ENCODE measurements at regions not wholly inside any gene's neighbourhood (a gene's known extent, or its start where the extent isn't known, plus 50 kb on each side); places are given as distances from the start of the nearest gene placed in this dataset.

GRCh38 chr3:181133832-181134231, 144.3 kb upstream of the DNAJC19 start:
- no peak for DNase-seq (ENCODE audit: low read depth in 2 of 3, low spot score in 2 of 3)

GRCh38 chr3:181105646-181106045, 116.1 kb upstream of the DNAJC19 start:
- DNase-seq (ENCODE audit: low read depth in 2 of 3, low spot score in 2 of 3) = no peak

GRCh38 chr3:181103605-181104004, 114.1 kb upstream of the DNAJC19 start:
- no peak for DNase-seq (ENCODE audit: low read depth in 2 of 3, low spot score in 2 of 3)

- DNase-seq (ENCODE audit: low read depth in 2 of 3, low spot score in 2 of 3) = no peak
Observed at GRCh38 chr3:181086011-181086410, 96.5 kb upstream of the DNAJC19 start.

- no peak for DNase-seq (ENCODE audit: low read depth in 2 of 3, low spot score in 2 of 3)
Observed at GRCh38 chr3:181081930-181082329, 92.4 kb upstream of the DNAJC19 start.

GRCh38 chr3:181076558-181076957, 87.0 kb upstream of the DNAJC19 start:
- DNase-seq (ENCODE audit: low read depth in 2 of 3, low spot score in 2 of 3) = no peak

GRCh38 chr3:181075098-181075497, 85.6 kb upstream of the DNAJC19 start:
- no peak for DNase-seq (ENCODE audit: low read depth in 2 of 3, low spot score in 2 of 3)

GRCh38 chr3:181066143-181067087, 76.9 kb upstream of the DNAJC19 start:
- no peak for DNase-seq (ENCODE audit: low read depth in 2 of 3, low spot score in 2 of 3)

- DNase-seq (ENCODE audit: low read depth in 2 of 3, low spot score in 2 of 3) = no peak
Observed at GRCh38 chr3:181056136-181056732, 66.7 kb upstream of the DNAJC19 start.

GRCh38 chr3:181054538-181054937, 65.0 kb upstream of the DNAJC19 start:
- DNase-seq (ENCODE audit: low read depth in 2 of 3, low spot score in 2 of 3) = no peak

GRCh38 chr3:181052256-181052655, 62.7 kb upstream of the DNAJC19 start:
- no peak for DNase-seq (ENCODE audit: low read depth in 2 of 3, low spot score in 2 of 3)

GRCh38 chr3:181050738-181051137, 61.2 kb upstream of the DNAJC19 start:
- DNase-seq (ENCODE audit: low read depth in 2 of 3, low spot score in 2 of 3) = no peak

- no peak for DNase-seq (ENCODE audit: low read depth in 2 of 3, low spot score in 2 of 3)
Observed at GRCh38 chr3:181040030-181040429, 50.5 kb upstream of the DNAJC19 start.

Measured in activated CD8-positive, alpha-beta memory T cell treated with anti-CD3 and anti-CD28 coated beads for 48 hours (primary cell).